ENCODE measurements at regions not wholly inside any gene's neighbourhood (a gene's known extent, or its start where the extent isn't known, plus 50 kb on each side); places are given as distances from the start of the nearest gene placed in this dataset.
"Not testable (repeated sequence)": the region's sequence is repeated elsewhere in the genome, so short reads cannot be mapped to it uniquely, and the experiment has no call there.

- H3K4me1 ChIP-seq (ENCODE audit: insufficient read depth, low read length), result no peaks in the 10 kb centered on the region
- peaks cover 5% of the 10 kb centered on the region; the same call in 1 of the 2 replicates for H3K9me3 ChIP-seq (ENCODE audit: control insufficient read depth, insufficient read depth, low read length)
- no peaks in the 10 kb centered on the region for H3K36me3 ChIP-seq (ENCODE audit: insufficient read depth, low read length)
- no peak overlapping the region for H3K9ac ChIP-seq (ENCODE audit: low read depth, low read length)
Observed at GRCh38 chr1:121443001-121443540, 258.3 kb downstream of the SRGAP2C start.

- H3K9ac ChIP-seq (ENCODE audit: low read depth, low read length), result no peak overlapping the region
- H3K9me3 ChIP-seq (ENCODE audit: control insufficient read depth, insufficient read depth, low read length), result peaks cover 5% of the 10 kb centered on the region; the same call in 1 of the 2 replicates
- H3K4me1 ChIP-seq (ENCODE audit: insufficient read depth, low read length), result no peaks in the 10 kb centered on the region
- no peaks in the 10 kb centered on the region for H3K36me3 ChIP-seq (ENCODE audit: insufficient read depth, low read length)
Observed at GRCh38 chr1:121444096-121444495, 259.3 kb downstream of the SRGAP2C start.

GRCh38 chr1:121445679-121446078, 260.9 kb downstream of the SRGAP2C start:
- Histone ChIP-seq H3K4me1 (ENCODE audit: insufficient read depth, low read length) (no peaks in the 10 kb centered on the region), H3K36me3 (ENCODE audit: insufficient read depth, low read length) (no peaks in the 10 kb centered on the region), H3K9ac (ENCODE audit: low read depth, low read length) (no peak overlapping the region), H3K9me3 (ENCODE audit: control insufficient read depth, insufficient read depth, low read length) (peaks cover 5% of the 10 kb centered on the region; the same call in 1 of the 2 replicates)

GRCh38 chr1:121447280-121447923, 262.6 kb downstream of the SRGAP2C start:
- not testable (repeated sequence) for H3K4me1 ChIP-seq (ENCODE audit: insufficient read depth, low read length); H3K9ac ChIP-seq (ENCODE audit: low read depth, low read length); H3K9me3 ChIP-seq (ENCODE audit: control insufficient read depth, insufficient read depth, low read length); H3K36me3 ChIP-seq (ENCODE audit: insufficient read depth, low read length)

- not testable (repeated sequence) for H3K9me3 ChIP-seq (ENCODE audit: control insufficient read depth, insufficient read depth, low read length); H3K9ac ChIP-seq (ENCODE audit: low read depth, low read length); H3K4me1 ChIP-seq (ENCODE audit: insufficient read depth, low read length); H3K36me3 ChIP-seq (ENCODE audit: insufficient read depth, low read length)
Observed at GRCh38 chr1:121448064-121448463, 263.3 kb downstream of the SRGAP2C start.

GRCh38 chr1:121448851-121449250, 264.1 kb downstream of the SRGAP2C start:
- no peaks in the 10 kb centered on the region for H3K36me3 ChIP-seq (ENCODE audit: insufficient read depth, low read length)
- no peak overlapping the region for H3K9ac ChIP-seq (ENCODE audit: low read depth, low read length)
- H3K4me1 ChIP-seq (ENCODE audit: insufficient read depth, low read length), result no peaks in the 10 kb centered on the region
- H3K9me3 ChIP-seq (ENCODE audit: control insufficient read depth, insufficient read depth, low read length), result no peaks in the 10 kb centered on the region

GRCh38 chr1:121452484-121452883, 267.7 kb downstream of the SRGAP2C start:
- Histone ChIP-seq H3K4me1 (ENCODE audit: insufficient read depth, low read length) (no peaks in the 10 kb centered on the region), H3K9me3 (ENCODE audit: control insufficient read depth, insufficient read depth, low read length) (no peaks in the 10 kb centered on the region), H3K36me3 (ENCODE audit: insufficient read depth, low read length) (no peaks in the 10 kb centered on the region), H3K9ac (ENCODE audit: low read depth, low read length) (no peak overlapping the region)

GRCh38 chr1:121458291-121459048, 273.7 kb downstream of the SRGAP2C start:
- Histone ChIP-seq H3K9me3 (ENCODE audit: control insufficient read depth, insufficient read depth, low read length) (no peaks in the 10 kb centered on the region), H3K4me1 (ENCODE audit: insufficient read depth, low read length) (no peaks in the 10 kb centered on the region), H3K9ac (ENCODE audit: low read depth, low read length) (no peak overlapping the region), H3K36me3 (ENCODE audit: insufficient read depth, low read length) (no peaks in the 10 kb centered on the region)

- no peaks in the 10 kb centered on the region for H3K9me3 ChIP-seq (ENCODE audit: control insufficient read depth, insufficient read depth, low read length)
- H3K9ac ChIP-seq (ENCODE audit: low read depth, low read length), result no peak overlapping the region
- H3K36me3 ChIP-seq (ENCODE audit: insufficient read depth, low read length), result no peaks in the 10 kb centered on the region
- no peaks in the 10 kb centered on the region for H3K4me1 ChIP-seq (ENCODE audit: insufficient read depth, low read length)
Observed at GRCh38 chr1:121459235-121459634, 274.5 kb downstream of the SRGAP2C start.

GRCh38 chr1:121469395-121469794, 284.6 kb downstream of the SRGAP2C start:
- not testable (repeated sequence) for H3K36me3 ChIP-seq (ENCODE audit: insufficient read depth, low read length); H3K9me3 ChIP-seq (ENCODE audit: control insufficient read depth, insufficient read depth, low read length); H3K9ac ChIP-seq (ENCODE audit: low read depth, low read length); H3K4me1 ChIP-seq (ENCODE audit: insufficient read depth, low read length)

GRCh38 chr1:121470401-121470800, 285.6 kb downstream of the SRGAP2C start:
- H3K4me1 ChIP-seq (ENCODE audit: insufficient read depth, low read length); H3K9ac ChIP-seq (ENCODE audit: low read depth, low read length); H3K36me3 ChIP-seq (ENCODE audit: insufficient read depth, low read length); H3K9me3 ChIP-seq (ENCODE audit: control insufficient read depth, insufficient read depth, low read length): not testable (repeated sequence)

- Histone ChIP-seq H3K4me1 (ENCODE audit: insufficient read depth, low read length) (no peaks in the 10 kb centered on the region), H3K9me3 (ENCODE audit: control insufficient read depth, insufficient read depth, low read length) (no peaks in the 10 kb centered on the region; the same call in 1 of the 2 replicates), H3K36me3 (ENCODE audit: insufficient read depth, low read length) (no peaks in the 10 kb centered on the region), H3K9ac (ENCODE audit: low read depth, low read length) (no peak overlapping the region)
Observed at GRCh38 chr1:121471523-121471922, 286.7 kb downstream of the SRGAP2C start.

GRCh38 chr1:121472017-121472416, 287.2 kb downstream of the SRGAP2C start:
- Histone ChIP-seq H3K36me3 (ENCODE audit: insufficient read depth, low read length) (no peaks in the 10 kb centered on the region), H3K9ac (ENCODE audit: low read depth, low read length) (no peak overlapping the region), H3K4me1 (ENCODE audit: insufficient read depth, low read length) (no peaks in the 10 kb centered on the region), H3K9me3 (ENCODE audit: control insufficient read depth, insufficient read depth, low read length) (no peaks in the 10 kb centered on the region; the same call in 1 of the 2 replicates)

- H3K9ac ChIP-seq (ENCODE audit: low read depth, low read length), result no peak overlapping the region
- no peaks in the 10 kb centered on the region for H3K4me1 ChIP-seq (ENCODE audit: insufficient read depth, low read length)
- peaks cover 4% of the 10 kb centered on the region; the same call in 1 of the 2 replicates for H3K9me3 ChIP-seq (ENCODE audit: control insufficient read depth, insufficient read depth, low read length)
Observed at GRCh38 chr1:121483234-121483633, 298.5 kb downstream of the SRGAP2C start.

GRCh38 chr1:121483961-121484424, 299.2 kb downstream of the SRGAP2C start:
- peaks cover 4% of the 10 kb centered on the region; the same call in 1 of the 2 replicates for H3K9me3 ChIP-seq (ENCODE audit: control insufficient read depth, insufficient read depth, low read length)
- no peaks in the 10 kb centered on the region for H3K4me1 ChIP-seq (ENCODE audit: insufficient read depth, low read length)
- no peaks in the 10 kb centered on the region for H3K36me3 ChIP-seq (ENCODE audit: insufficient read depth, low read length)
- no peak overlapping the region for H3K9ac ChIP-seq (ENCODE audit: low read depth, low read length)

More at GRCh38 chr1:121483234-121483633, 298.5 kb downstream of the SRGAP2C start:
- H3K36me3 ChIP-seq (ENCODE audit: insufficient read depth, low read length), result no peaks in the 10 kb centered on the region
